DND-41 (cell line): ENCODE measurements at regions not wholly inside any gene's neighbourhood (a gene's known extent, or its start where the extent isn't known, plus 50 kb on each side); places are given as distances from the start of the nearest gene placed in this dataset.

Experiments used
- EZH2 ChIP-seq: IDR thresholded peaks from 3 replicates; pipeline ENCODE4 v1.6.1; 2012; ENCODE audit warnings: borderline replicate concordance, low read depth, mild to moderate bottlenecking, moderate library complexity, low read length, inconsistent platforms; ENCODE audit not compliant: severe bottlenecking
- TF ChIP-seq, protein P1 (sequence below): IDR thresholded peaks from 2 replicates; pipeline ENCODE4 v1.5.1; 2012; ENCODE audit warnings: borderline replicate concordance, low read length, moderate library complexity, mild to moderate bottlenecking; ENCODE audit not compliant: poor library complexity, severe bottlenecking; ENCODE audit errors: extremely low read depth

DNA sequence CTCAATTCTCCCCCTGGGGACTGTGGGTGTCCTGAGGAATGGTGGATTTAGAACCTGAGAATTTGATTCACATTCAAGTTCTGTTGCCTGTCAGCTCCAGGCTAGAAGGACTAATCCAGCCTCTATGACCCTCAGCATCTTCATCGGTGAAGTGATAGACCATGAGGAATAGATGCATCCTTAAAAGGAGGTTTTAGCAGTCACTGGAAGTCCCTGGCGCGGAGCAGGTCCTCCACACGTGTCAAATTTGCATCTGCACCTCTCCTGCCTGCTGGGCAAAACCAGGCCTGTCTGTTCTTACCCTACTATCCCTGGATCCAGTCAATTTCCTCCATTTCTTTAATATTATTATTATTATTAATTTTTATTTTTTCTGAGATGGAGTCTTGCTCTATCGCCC is 808.4 kb downstream of the TBC1D22A start:
- TF ChIP-seq, protein P1, sequence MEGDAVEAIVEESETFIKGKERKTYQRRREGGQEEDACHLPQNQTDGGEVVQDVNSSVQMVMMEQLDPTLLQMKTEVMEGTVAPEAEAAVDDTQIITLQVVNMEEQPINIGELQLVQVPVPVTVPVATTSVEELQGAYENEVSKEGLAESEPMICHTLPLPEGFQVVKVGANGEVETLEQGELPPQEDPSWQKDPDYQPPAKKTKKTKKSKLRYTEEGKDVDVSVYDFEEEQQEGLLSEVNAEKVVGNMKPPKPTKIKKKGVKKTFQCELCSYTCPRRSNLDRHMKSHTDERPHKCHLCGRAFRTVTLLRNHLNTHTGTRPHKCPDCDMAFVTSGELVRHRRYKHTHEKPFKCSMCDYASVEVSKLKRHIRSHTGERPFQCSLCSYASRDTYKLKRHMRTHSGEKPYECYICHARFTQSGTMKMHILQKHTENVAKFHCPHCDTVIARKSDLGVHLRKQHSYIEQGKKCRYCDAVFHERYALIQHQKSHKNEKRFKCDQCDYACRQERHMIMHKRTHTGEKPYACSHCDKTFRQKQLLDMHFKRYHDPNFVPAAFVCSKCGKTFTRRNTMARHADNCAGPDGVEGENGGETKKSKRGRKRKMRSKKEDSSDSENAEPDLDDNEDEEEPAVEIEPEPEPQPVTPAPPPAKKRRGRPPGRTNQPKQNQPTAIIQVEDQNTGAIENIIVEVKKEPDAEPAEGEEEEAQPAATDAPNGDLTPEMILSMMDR: no peak
- no peak for TF ChIP-seq EZH2
